OCI-LY3 (cell line): ENCODE measurements at regions not wholly inside any gene's neighbourhood (a gene's known extent, or its start where the extent isn't known, plus 50 kb on each side); places are given as distances from the start of the nearest gene placed in this dataset.

ENCODE experiments used
- CTCF ChIP-seq: fragments of 200-600, 300-600 bp; sonication (generic); IDR thresholded peaks from 2 replicates; pipeline ENCODE4 v1.5.1; 2014; ENCODE audit warnings: antibody characterized with exemption, low read length, low read depth
- EZH2phosphoT487 ChIP-seq: fragments of 200-600 bp; shearing (Covaris generic); IDR thresholded peaks from 2 replicates; pipeline ENCODE4 v1.6.1; 2018; ENCODE audit warnings: antibody characterized with exemption, mixed run types, low read depth

DNA sequence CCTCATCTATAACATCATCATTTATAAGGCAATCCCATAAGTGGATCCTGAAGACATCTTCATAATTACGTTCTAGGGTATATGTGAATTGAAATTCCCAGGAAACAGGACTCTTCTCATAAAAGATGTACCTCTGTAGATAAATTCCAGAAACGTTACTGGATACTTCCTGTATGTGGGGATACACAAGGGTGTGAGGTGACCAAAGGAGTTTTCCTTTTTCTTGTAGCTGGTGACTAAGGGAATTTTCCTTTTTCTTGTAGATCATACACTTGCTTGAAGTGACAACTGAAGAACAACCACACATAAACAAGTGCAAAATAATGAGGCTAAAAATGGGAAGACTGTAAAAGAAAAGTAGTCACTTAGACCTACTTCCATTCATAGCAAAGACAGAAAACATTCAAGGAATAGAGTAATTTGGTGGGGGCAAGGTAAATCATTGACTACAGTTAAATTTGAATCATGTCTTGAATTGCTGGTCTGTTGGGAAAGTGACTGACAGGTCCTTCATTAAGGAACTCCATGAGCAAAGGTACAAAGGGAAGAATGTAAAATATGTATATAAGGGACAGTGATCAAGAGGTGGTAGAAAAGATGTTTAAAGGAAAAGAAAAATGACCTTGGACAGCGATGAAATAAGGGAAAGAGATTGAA is 53.2 kb upstream of the UBE2E3 start:
- TF ChIP-seq CTCF = no peak
- TF ChIP-seq EZH2phosphoT487 = no peak
